Fibroblast of lung (primary cell): ENCODE measurements at regions not wholly inside any gene's neighbourhood (a gene's known extent, or its start where the extent isn't known, plus 50 kb on each side); places are given as distances from the start of the nearest gene placed in this dataset.

Source experiments
- CTCF ChIP-seq, 2 donors: IDR thresholded peaks in 1 of 2; conservative IDR thresholded peaks in 1 of 2; 1 replicate in 1 of 2; 2 replicates in 1 of 2; pipeline ENCODE4 v1.5.1; 2011 to 2012; ENCODE audit warnings: low read length in 2 of 2, control low read depth in 1 of 2, inconsistent platforms in 1 of 2, low read depth in 1 of 2, mild to moderate bottlenecking in 1 of 2
- EZH2 ChIP-seq: IDR thresholded peaks from 2 replicates; pipeline ENCODE4 v1.5.1; 2012; ENCODE audit warnings: low read length, control low read depth, mild to moderate bottlenecking; ENCODE audit errors: missing control alignments

GRCh38 chr1:101420406-101420805 lies 183.6 kb downstream of the S1PR1 start:
- TF ChIP-seq CTCF (conservative IDR thresholded peaks at IDR 0.05 in 1 of 2, IDR thresholded peaks at IDR 0.05 in 1 of 2; ENCODE audit: low read depth in 1 of 2, low read length in 2 of 2): no peak
- no peak for TF ChIP-seq EZH2
